GM21825 (cell line): ENCODE measurements at regions not wholly inside any gene's neighbourhood (a gene's known extent, or its start where the extent isn't known, plus 50 kb on each side); places are given as distances from the start of the nearest gene placed in this dataset.

Experiments used
- ATAC-seq: cut with Tn5 transposase; IDR thresholded peaks from one replicate; pipeline ENCODE4 v1.9.1; 2021; ENCODE audit warnings: mild to moderate bottlenecking, moderate library complexity; ENCODE audit not compliant: unreplicated experiment

GRCh38 chr2:155095613-155096012 lies 397.1 kb downstream of the KCNJ3 start:
- no peak for ATAC-seq

GRCh38 chr2:155080373-155080772 lies 381.9 kb downstream of the KCNJ3 start:
- ATAC-seq, result no peak

- ATAC-seq, result no peak
Observed at GRCh38 chr2:155070489-155070888, 372.0 kb downstream of the KCNJ3 start.

DNA sequence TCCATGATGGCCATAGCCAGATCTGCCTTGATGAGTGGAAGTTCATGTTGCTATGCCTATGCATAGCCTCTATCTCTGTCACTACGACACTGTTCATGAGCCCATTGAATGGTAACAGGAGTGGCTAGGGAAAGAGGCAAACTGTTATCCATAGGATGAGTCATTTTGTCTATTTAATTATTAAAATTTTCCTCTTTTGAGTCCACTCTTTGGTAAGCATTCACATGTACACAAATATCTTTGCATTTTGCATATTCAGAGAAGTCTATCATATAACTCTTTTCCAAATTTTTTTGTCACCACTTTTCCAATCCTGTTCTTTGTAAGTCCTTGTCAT lies 364.4 kb downstream of the KCNJ3 start:
- no peak for ATAC-seq

DNA sequence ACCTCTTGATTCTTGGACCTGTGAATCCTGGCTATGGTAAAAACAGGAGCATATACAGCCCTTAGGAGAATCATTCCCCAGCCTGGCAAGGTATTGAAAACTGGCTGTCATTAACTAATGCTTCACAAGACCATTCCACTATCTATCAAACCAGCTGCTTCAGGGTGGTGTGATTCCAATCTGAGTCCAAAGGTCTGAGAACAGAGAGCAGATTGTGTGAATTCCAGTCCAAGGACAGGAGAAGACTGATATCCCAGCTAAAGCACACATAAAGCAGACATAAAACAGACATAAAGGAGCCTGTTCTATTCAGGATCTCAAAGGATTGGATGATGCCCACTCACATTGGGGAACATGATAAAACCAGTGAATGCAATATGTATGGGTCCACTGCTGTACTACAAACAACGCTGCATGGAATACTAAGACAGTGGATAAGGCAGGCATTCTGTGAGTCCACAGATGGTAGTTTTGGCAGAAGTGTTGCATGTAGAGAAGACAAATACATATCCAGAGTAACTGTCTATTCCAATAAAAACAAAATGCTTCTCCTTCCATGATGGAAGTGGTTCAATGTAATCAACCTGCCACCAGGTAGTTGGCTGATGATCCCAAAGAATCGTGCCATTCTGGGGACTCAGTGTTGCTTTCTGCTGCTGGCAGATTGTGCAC lies 363.9 kb downstream of the KCNJ3 start:
- no peak for ATAC-seq

DNA sequence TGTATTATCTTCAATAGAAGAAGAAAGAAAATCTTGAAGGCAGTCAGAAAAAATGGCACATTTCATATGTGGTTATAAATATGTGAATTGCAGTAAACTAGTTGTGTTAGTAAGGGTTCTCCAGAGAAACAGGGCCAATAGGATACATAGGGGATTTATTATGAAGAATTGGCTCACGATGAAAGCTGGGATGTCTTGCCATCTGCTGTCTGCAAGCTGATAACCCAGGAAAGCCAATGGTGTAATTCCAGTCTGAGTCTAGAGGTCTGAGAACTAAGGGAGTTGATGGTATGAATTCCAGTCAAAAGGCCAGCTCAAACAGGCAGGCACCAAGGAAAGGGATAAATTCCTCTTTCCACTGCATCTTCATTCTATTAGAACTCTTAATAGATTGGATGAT lies 362.4 kb downstream of the KCNJ3 start:
- no peak for ATAC-seq

DNA sequence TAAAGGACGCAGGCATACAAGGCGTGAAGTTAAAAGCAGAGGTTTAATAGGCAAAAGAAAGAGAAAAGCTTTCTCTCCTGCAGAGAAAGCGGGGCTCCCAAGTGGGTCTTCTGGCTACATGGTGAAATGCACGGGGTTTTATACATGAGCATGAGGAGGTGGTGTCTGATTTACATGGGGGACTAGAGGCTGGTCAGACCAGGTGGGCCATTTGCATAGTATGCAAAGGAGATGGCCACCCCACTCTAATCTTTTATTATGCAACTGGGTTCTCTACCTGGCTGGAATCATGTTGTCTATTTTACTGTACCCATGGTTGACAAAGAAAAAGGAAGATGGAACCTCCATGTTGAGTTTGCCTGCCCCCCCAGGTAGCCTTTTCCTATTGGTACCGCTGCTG lies 356.2 kb downstream of the KCNJ3 start:
- no peak for ATAC-seq

DNA sequence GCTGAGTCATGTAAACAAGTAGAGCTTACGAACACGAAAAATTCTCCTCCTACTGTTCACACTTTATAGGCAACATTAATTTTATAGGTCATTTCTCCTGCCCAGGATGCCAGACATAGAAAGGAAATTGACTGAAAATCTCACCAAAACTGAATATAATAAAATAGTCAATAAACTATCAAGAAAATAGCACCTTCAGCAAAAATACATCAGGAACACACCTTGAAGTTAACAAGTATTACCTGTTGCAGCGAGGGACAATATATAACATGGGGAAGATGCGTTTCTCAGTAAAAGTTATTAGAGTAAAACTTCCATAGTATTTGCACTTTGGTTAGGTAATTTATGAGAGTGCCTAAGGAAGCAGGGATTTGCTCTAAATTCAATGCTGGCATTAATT lies 344.6 kb downstream of the KCNJ3 start:
- no peak for ATAC-seq

GRCh38 chr2:155035308-155035707 lies 336.8 kb downstream of the KCNJ3 start:
- ATAC-seq, result no peak

- no peak for ATAC-seq
Observed at GRCh38 chr2:155033652-155034051, 335.2 kb downstream of the KCNJ3 start.

- no peak for ATAC-seq
Observed at GRCh38 chr2:155030296-155030695, 331.8 kb downstream of the KCNJ3 start.

GRCh38 chr2:155026651-155027174 lies 328.2 kb downstream of the KCNJ3 start:
- no peak for ATAC-seq

DNA sequence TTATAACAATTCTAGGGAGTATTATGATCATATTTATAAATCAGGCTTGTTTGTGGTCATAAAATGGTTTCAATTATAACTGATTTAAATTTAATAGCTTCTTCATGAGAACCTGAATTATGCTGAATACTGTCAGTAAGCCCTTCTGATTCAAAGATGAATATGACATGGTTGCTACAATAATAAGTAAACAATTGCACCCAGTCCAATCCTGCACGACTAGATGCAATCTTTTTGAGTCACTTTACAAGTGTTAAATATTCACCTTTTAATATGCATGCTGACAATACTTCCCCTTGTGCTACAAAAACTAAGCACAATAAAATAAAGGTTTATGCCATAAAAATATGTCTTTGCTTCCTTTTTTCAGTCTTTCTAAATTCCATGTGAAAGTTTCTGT lies 325.2 kb downstream of the KCNJ3 start:
- ATAC-seq, result no peak

- no peak for ATAC-seq
Observed at GRCh38 chr2:155022531-155022930, 324.0 kb downstream of the KCNJ3 start.

- ATAC-seq, result no peak
Observed at GRCh38 chr2:155021618-155022017, 323.1 kb downstream of the KCNJ3 start.

- ATAC-seq, result no peak
Observed at GRCh38 chr2:155020246-155020645, 321.8 kb downstream of the KCNJ3 start.

DNA sequence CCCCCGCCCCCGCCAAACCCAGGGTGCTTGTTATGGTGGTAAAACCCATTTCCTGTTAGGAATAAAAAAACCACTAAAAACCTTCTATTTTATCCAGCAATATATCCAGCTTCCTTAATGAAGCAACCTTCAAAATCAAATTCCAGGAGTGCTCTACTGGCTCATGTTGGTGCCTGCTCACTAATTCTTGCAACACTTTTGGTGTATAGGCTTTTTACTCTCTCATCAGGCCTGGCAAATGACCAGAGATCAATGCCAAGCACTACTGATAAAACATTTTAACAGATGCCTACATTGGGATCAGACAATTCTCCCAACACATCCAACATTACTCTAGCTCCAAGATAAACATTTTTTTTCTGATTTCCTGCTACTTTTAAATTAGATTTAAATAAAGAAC lies 312.4 kb downstream of the KCNJ3 start:
- ATAC-seq, result no peak

DNA sequence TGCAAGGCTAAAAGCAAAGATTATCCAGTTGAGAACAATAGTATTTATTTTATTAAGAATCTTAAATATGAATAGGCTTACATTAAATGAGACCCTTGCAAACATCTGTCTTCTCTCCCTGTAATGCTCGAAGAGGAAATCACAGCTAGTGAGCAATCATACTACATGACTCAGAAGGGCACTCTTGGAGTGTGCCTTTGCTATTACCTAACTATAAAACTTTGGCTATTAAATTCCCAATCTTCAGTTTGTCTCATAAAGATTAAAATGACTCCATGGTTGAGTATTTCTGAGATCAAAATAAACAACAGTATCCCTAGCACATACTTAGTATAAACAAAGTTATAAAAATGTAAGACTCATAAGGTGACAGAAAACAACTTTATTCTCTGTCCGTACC lies 296.9 kb downstream of the KCNJ3 start:
- no peak for ATAC-seq

DNA sequence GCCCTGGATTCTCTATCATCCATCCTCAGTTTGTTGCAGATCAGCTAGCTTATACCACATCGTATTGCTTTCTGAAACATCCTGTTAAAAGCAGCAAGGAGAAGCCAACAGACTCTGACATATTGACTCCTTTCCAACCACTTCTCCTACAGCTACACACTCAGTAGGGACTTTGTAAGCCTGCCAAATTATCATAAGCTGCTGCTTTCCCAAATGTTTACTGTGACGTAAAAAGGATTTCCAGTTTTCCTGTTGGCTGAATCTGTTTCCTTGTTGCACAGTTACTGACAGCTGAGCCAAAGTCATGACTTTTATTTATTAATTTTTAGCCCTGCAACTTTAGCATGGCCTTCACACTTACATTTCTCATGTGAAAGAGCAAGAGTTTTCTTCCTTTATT lies 294.3 kb downstream of the KCNJ3 start:
- no peak for ATAC-seq

- no peak for ATAC-seq
Observed at GRCh38 chr2:154978710-154979109, 280.2 kb downstream of the KCNJ3 start.

DNA sequence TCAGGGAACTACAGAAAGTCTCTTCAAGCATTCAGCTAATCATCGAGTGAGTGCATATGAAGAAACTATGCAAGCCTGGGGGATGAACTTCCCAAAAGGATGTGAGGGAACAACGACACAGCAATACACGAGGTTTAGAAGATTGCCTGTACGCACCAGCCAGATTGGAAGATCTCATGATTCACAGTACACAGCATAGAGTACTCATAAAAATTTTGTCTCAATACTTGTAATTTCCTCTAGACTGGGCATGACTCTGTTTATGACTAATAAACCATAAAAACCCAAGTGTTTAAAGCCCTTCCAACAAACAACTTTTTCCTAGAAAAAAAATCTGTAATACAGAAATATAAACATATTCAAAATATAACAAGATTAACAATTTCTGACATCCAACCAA lies 279.7 kb downstream of the KCNJ3 start:
- no peak for ATAC-seq

DNA sequence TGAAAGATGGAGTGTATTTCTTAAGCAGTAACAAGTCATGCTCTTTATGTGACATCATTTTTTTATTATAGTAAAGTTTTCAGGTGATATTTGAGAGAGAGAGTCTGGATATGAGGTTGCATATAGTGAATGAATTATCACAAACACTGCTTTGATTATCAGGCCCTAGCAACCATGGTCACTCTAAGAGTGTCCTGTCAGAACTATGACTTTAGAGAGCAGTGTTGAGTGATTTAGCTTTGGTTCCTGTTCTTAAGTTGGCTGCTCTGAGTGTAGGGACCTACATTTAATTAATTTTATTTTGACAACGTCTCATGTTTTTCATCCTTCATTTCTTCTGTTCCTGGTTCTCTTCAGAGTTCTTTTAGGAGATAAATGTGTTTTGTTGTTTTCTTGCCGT lies 275.5 kb downstream of the KCNJ3 start:
- ATAC-seq, result no peak

DNA sequence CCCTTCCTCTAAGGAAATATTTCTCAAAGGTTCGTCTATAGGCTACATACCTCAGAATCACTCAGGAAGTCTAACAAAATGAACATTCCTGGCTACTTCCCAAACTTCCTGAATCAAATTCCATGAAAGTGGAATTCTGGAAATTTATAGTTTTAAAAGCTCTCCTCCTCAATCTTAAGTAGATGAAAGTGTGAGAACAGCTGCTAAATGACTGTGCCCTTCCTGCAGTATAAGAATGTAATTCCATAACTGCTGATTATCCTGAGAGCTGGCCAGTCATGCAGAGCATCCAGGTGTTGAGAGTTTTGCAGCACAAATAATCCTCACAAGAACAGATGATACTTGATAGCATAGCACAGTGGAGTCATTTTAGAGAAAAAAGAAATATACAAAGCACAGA lies 265.0 kb downstream of the KCNJ3 start:
- ATAC-seq, result no peak
